Loucy (cell line): ENCODE measurements at regions not wholly inside any gene's neighbourhood (a gene's known extent, or its start where the extent isn't known, plus 50 kb on each side); places are given as distances from the start of the nearest gene placed in this dataset.

Source experiments
- H2AFZ ChIP-seq: fragments of 200-600 bp; sonication (generic); 2 replicates; pipeline ENCODE4 v1.6.0; 2016; ENCODE audit warnings: antibody characterized with exemption, mild to moderate bottlenecking, low read length, moderate library complexity
- H3F3A ChIP-seq: fragments of 200-600 bp; 2 replicates; pipeline ENCODE4 v1.6.0; 2016; ENCODE audit warnings: antibody characterized with exemption, low read depth, mild to moderate bottlenecking
- H3K27me3 ChIP-seq: fragments of 200-600 bp; sonication (generic); 2 replicates; pipeline ENCODE4 v1.6.1; 2014; ENCODE audit warnings: low read length, mild to moderate bottlenecking; ENCODE audit not compliant: insufficient read depth, poor library complexity, severe bottlenecking
- H3K36me3 ChIP-seq: fragments of 200-600 bp; sonication (generic); 2 replicates; pipeline ENCODE4 v1.6.1; 2016; ENCODE audit warnings: low read length; ENCODE audit not compliant: insufficient read depth
- H3K4me1 ChIP-seq: fragments of 200-600 bp; sonication (generic); 2 replicates; pipeline ENCODE4 v1.5.1; 2014; ENCODE audit warnings: low read length, mild to moderate bottlenecking; ENCODE audit not compliant: insufficient read depth, poor library complexity, severe bottlenecking
- H3K4me2 ChIP-seq: fragments of 200-600 bp; sonication (generic); 2 replicates; pipeline ENCODE4 v1.6.0; 2014; ENCODE audit warnings: antibody characterized with exemption, low read length, low read depth, mild to moderate bottlenecking; ENCODE audit not compliant: poor library complexity, severe bottlenecking
- H3K4me3 ChIP-seq: fragments of 200-600 bp; sonication (generic); 2 replicates; pipeline ENCODE4 v1.5.1; 2014; ENCODE audit warnings: low read length, mild to moderate bottlenecking, mixed read lengths; ENCODE audit not compliant: poor library complexity, severe bottlenecking
- H3K79me2 ChIP-seq: fragments of 200-600 bp; sonication (generic); 2 replicates; pipeline ENCODE4 v1.6.1; 2014; ENCODE audit warnings: low read length; ENCODE audit not compliant: insufficient read depth
- H3K9ac ChIP-seq: fragments of 200-600 bp; sonication (generic); 2 replicates; pipeline ENCODE4 v1.6.0; 2014; ENCODE audit warnings: mild to moderate bottlenecking, low read depth, low read length, moderate library complexity; ENCODE audit not compliant: poor library complexity, severe bottlenecking
- H3K9me2 ChIP-seq: fragments of 200-600 bp; sonication (generic); replicated peaks from 2 replicates; pipeline ENCODE4 v1.6.1; 2016; ENCODE audit warnings: low read depth, low read length, mixed read lengths
- H3K9me3 ChIP-seq: fragments of 200-600 bp; sonication (generic); 2 replicates; pipeline ENCODE4 v1.6.1; 2014; ENCODE audit warnings: mild to moderate bottlenecking, antibody characterized with exemption, low read length, low read depth; ENCODE audit not compliant: insufficient read depth
- H4K20me1 ChIP-seq: fragments of 200-600 bp; sonication (generic); 2 replicates; pipeline ENCODE4 v1.6.0; 2014; ENCODE audit warnings: antibody characterized with exemption, low read length, mild to moderate bottlenecking; ENCODE audit not compliant: insufficient read depth, poor library complexity, severe bottlenecking
- EZH2phosphoT487 ChIP-seq: fragments of 200-600 bp; IDR thresholded peaks from 2 replicates; pipeline ENCODE4 v1.6.1; 2018; ENCODE audit warnings: antibody characterized with exemption, mild to moderate bottlenecking, moderate library complexity, borderline replicate concordance
- TF ChIP-seq, protein P1 (sequence below): fragments of 200-600 bp; sonication (generic); conservative IDR thresholded peaks from 2 replicates; pipeline ENCODE4 v1.5.1; 2014; ENCODE audit warnings: mild to moderate bottlenecking, antibody characterized with exemption, low read length

DNA sequence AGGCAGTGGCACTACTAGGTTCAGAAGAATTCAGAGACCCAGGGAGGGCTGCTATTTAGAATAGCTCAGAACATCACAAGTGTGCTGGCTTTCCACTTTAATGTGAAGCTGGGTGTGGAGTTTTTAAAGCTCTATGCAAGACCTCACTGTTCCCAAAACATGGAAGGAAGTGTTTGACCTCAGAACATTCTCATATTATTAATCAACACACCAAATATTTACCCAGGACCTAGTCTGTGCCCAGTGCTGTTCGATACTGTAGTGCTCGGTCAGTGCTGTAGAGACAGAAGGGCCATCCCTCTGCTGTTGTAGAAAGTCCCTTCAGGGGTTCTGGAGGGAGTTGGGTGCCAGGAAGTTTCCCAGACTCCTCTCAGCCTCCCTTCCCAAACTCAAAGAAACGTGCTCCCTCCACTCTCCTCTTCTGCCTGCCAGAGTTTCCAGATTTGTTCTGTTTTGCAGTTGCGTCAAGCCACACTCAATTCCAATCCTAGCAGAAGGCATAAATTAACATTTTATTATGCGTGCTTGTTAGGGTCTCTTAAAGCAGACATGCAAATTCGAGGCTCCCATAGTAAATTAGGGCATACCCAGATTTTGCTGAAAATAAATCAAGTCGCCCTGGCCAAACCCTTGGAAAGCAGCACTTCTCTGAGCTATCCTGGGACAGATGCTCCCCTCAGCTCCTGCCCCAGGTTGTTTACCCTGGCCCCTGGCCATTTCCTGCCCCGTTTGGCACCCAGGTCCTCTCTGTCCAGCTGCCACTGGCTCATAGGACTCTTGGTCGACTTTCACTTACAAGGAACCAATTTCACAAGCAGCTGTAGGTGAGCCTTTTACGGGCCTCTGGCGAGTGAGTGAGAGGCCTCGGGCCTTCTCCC lies 248.6 kb downstream of the HIVEP2 start:
- TF ChIP-seq, protein P1, sequence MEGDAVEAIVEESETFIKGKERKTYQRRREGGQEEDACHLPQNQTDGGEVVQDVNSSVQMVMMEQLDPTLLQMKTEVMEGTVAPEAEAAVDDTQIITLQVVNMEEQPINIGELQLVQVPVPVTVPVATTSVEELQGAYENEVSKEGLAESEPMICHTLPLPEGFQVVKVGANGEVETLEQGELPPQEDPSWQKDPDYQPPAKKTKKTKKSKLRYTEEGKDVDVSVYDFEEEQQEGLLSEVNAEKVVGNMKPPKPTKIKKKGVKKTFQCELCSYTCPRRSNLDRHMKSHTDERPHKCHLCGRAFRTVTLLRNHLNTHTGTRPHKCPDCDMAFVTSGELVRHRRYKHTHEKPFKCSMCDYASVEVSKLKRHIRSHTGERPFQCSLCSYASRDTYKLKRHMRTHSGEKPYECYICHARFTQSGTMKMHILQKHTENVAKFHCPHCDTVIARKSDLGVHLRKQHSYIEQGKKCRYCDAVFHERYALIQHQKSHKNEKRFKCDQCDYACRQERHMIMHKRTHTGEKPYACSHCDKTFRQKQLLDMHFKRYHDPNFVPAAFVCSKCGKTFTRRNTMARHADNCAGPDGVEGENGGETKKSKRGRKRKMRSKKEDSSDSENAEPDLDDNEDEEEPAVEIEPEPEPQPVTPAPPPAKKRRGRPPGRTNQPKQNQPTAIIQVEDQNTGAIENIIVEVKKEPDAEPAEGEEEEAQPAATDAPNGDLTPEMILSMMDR: no peak
- TF ChIP-seq EZH2phosphoT487: no peak
- peaks cover 14% of the 10 kb centered on the region for H3K4me1 ChIP-seq
- H4K20me1 ChIP-seq: no peaks in the 10 kb centered on the region
- H3K27me3 ChIP-seq: no peaks in the 10 kb centered on the region
- no peak overlapping the region for H3K4me3 ChIP-seq
- H2AFZ ChIP-seq: no peak overlapping the region
- no peaks in the 10 kb centered on the region for H3K79me2 ChIP-seq
- no peak overlapping the region for H3K9ac ChIP-seq
- no peaks in the 10 kb centered on the region for H3K9me2 ChIP-seq
- H3K9me3 ChIP-seq: no peaks in the 10 kb centered on the region
- H3F3A ChIP-seq: no peaks in the 10 kb centered on the region
- H3K36me3 ChIP-seq: no peaks in the 10 kb centered on the region
- no peak overlapping the region for H3K4me2 ChIP-seq

DNA sequence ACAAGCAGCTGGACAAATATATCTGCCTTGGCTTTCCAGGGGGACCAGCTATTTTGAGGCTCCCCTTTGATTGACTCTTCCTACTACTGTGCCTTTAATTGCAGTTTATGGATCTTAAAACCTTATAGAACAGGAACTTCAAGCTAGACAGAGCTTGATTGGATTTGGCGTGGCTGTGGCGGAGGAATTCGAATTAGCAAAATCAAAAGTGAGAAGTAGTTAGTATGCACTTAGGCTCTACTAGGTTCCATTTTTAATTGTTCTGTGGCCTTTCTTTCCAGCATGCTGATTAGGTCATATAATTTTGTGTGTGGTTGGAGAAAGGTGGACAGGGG lies 248.0 kb downstream of the HIVEP2 start:
- Histone ChIP-seq H3K27me3 (no peaks in the 10 kb centered on the region), H2AFZ (no peak overlapping the region), H3K79me2 (no peaks in the 10 kb centered on the region), H4K20me1 (no peaks in the 10 kb centered on the region), H3K4me1 (peaks cover 16% of the 10 kb centered on the region), H3K9me3 (no peaks in the 10 kb centered on the region), H3K9ac (no peak overlapping the region), H3K9me2 (no peaks in the 10 kb centered on the region), H3K4me2 (no peak overlapping the region), H3K36me3 (no peaks in the 10 kb centered on the region), H3F3A (no peaks in the 10 kb centered on the region), H3K4me3 (no peak overlapping the region)
- TF ChIP-seq, protein P1: no peak
- no peak for TF ChIP-seq EZH2phosphoT487

DNA sequence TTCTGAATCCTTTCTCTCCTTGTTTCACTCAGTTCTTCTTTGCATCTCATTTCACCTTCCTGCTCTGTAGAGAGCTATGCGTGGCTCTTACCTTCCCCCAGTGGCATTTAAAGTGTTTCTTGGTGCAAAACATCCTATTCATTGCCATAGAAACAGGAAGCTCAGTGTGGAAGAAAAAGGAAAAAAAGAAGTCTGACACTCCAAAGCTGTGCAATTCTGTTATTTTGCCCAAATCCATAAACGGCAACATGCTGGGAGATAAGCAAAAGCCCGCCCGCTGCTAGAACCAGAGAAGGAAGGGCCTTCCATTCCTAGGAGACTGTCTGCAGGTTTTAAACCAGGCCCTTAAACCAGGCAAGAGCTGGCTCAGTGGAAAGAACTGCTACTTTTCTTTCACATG lies 247.1 kb downstream of the HIVEP2 start:
- Histone ChIP-seq H4K20me1 (no peaks in the 10 kb centered on the region), H3K9me3 (no peaks in the 10 kb centered on the region), H3K9ac (no peak overlapping the region), H3K4me3 (no peak overlapping the region), H2AFZ (no peak overlapping the region), H3K27me3 (no peaks in the 10 kb centered on the region), H3K4me1 (peaks cover 25% of the 10 kb centered on the region), H3F3A (no peaks in the 10 kb centered on the region), H3K4me2 (no peak overlapping the region), H3K36me3 (no peaks in the 10 kb centered on the region), H3K9me2 (no peaks in the 10 kb centered on the region), H3K79me2 (no peaks in the 10 kb centered on the region)
- TF ChIP-seq, protein P1: no peak
- TF ChIP-seq EZH2phosphoT487: no peak
